DND-41 (cell line): ENCODE measurements at regions not wholly inside any gene's neighbourhood (a gene's known extent, or its start where the extent isn't known, plus 50 kb on each side); places are given as distances from the start of the nearest gene placed in this dataset.

ENCODE experiments used
- CTCF ChIP-seq: IDR thresholded peaks from 2 replicates; pipeline ENCODE4 v1.5.1; 2012; ENCODE audit warnings: borderline replicate concordance, low read length, moderate library complexity, mild to moderate bottlenecking; ENCODE audit not compliant: poor library complexity, severe bottlenecking; ENCODE audit errors: extremely low read depth
- EZH2 ChIP-seq: IDR thresholded peaks from 3 replicates; pipeline ENCODE4 v1.6.1; 2012; ENCODE audit warnings: borderline replicate concordance, low read depth, mild to moderate bottlenecking, moderate library complexity, low read length, inconsistent platforms; ENCODE audit not compliant: severe bottlenecking

- TF ChIP-seq CTCF (no peak), EZH2 (no peak)
Observed at GRCh38 chr12:60834372-60834771, 1238.5 kb downstream of the SLC16A7 start.
